ENCODE measurements at regions not wholly inside any gene's neighbourhood (a gene's known extent, or its start where the extent isn't known, plus 50 kb on each side); places are given as distances from the start of the nearest gene placed in this dataset.

GRCh38 chr9:87118594-87118993, 171.3 kb upstream of the GAS1 start:
- no peak for DNase-seq (ENCODE audit: low spot score)

- DNase-seq (ENCODE audit: low spot score): peak; percentile 54
Observed at GRCh38 chr9:87119328-87119881, 172.1 kb upstream of the GAS1 start.

GRCh38 chr9:87120610-87121009, 173.3 kb upstream of the GAS1 start:
- no peak for DNase-seq (ENCODE audit: low spot score)

GRCh38 chr9:87122947-87123685, 175.8 kb upstream of the GAS1 start:
- no peak for DNase-seq (ENCODE audit: low spot score)

- DNase-seq (ENCODE audit: low spot score): no peak
Observed at GRCh38 chr9:87123830-87124229, 176.5 kb upstream of the GAS1 start.

- DNase-seq (ENCODE audit: low spot score): no peak
Observed at GRCh38 chr9:87125819-87126218, 178.5 kb upstream of the GAS1 start.

- DNase-seq (ENCODE audit: low spot score): no peak
Observed at GRCh38 chr9:87127543-87127942, 180.2 kb upstream of the GAS1 start.

GRCh38 chr9:87127978-87128614, 180.8 kb upstream of the GAS1 start:
- no peak for DNase-seq (ENCODE audit: low spot score)

- DNase-seq (ENCODE audit: low spot score): no peak
Observed at GRCh38 chr9:87128844-87129493, 181.7 kb upstream of the GAS1 start.

GRCh38 chr9:87135074-87135473, 187.8 kb upstream of the GAS1 start:
- DNase-seq (ENCODE audit: low spot score): no peak

GRCh38 chr9:87137718-87138117, 190.4 kb upstream of the GAS1 start:
- no peak for DNase-seq (ENCODE audit: low spot score)

- no peak for DNase-seq (ENCODE audit: low spot score)
Observed at GRCh38 chr9:87138128-87139040, 191.1 kb upstream of the GAS1 start.

GRCh38 chr9:87139099-87139730, 191.9 kb upstream of the GAS1 start:
- no peak for DNase-seq (ENCODE audit: low spot score)

GRCh38 chr9:87140142-87140541, 192.8 kb upstream of the GAS1 start:
- DNase-seq (ENCODE audit: low spot score): no peak

GRCh38 chr9:87140605-87141109, 193.4 kb upstream of the GAS1 start:
- DNase-seq (ENCODE audit: low spot score): no peak

- DNase-seq (ENCODE audit: low spot score): no peak
Observed at GRCh38 chr9:87141124-87141523, 193.8 kb upstream of the GAS1 start.

GRCh38 chr9:87146933-87147332, 199.6 kb upstream of the GAS1 start:
- no peak for DNase-seq (ENCODE audit: low spot score)

GRCh38 chr9:87147839-87148238, 200.5 kb upstream of the GAS1 start:
- no peak for DNase-seq (ENCODE audit: low spot score)

GRCh38 chr9:87148331-87149104, 201.2 kb upstream of the GAS1 start:
- DNase-seq (ENCODE audit: low spot score): peak; percentile 51

GRCh38 chr9:87149799-87150198, 202.5 kb upstream of the GAS1 start:
- DNase-seq (ENCODE audit: low spot score): peak; percentile 10

All from H4 (cell line).